ENCODE measurements at regions not wholly inside any gene's neighbourhood (a gene's known extent, or its start where the extent isn't known, plus 50 kb on each side); places are given as distances from the start of the nearest gene placed in this dataset.
"Not testable (repeated sequence)": the region's sequence is repeated elsewhere in the genome, so short reads cannot be mapped to it uniquely, and the experiment has no call there.

GRCh38 chr5:17083276-17083675 is 134.2 kb upstream of the BASP1 start:
- TF ChIP-seq CTCF (IDR thresholded peaks at IDR 0.05); EP300 (IDR thresholded peaks at IDR 0.05; ENCODE audit: borderline replicate concordance in 1 of 2, low read depth in 1 of 2, low read length in 1 of 2); TAF1 (IDR thresholded peaks at IDR 0.05; ENCODE audit: borderline replicate concordance, low read depth, low read length); TEAD4 (IDR thresholded peaks at IDR 0.05; ENCODE audit: borderline replicate concordance, insufficient read depth); RFX5 (IDR thresholded peaks at IDR 0.05; ENCODE audit: low read length): not testable (repeated sequence)
- TF ChIP-seq, protein P1, sequence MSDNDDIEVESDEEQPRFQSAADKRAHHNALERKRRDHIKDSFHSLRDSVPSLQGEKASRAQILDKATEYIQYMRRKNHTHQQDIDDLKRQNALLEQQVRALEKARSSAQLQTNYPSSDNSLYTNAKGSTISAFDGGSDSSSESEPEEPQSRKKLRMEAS (IDR thresholded peaks at IDR 0.05; ENCODE audit: low read depth), result not testable (repeated sequence)
- TF ChIP-seq, protein P2, sequence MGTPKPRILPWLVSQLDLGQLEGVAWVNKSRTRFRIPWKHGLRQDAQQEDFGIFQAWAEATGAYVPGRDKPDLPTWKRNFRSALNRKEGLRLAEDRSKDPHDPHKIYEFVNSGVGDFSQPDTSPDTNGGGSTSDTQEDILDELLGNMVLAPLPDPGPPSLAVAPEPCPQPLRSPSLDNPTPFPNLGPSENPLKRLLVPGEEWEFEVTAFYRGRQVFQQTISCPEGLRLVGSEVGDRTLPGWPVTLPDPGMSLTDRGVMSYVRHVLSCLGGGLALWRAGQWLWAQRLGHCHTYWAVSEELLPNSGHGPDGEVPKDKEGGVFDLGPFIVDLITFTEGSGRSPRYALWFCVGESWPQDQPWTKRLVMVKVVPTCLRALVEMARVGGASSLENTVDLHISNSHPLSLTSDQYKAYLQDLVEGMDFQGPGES (IDR thresholded peaks at IDR 0.05; ENCODE audit: low read depth, low read length), result not testable (repeated sequence)

All from SK-N-SH (cell line).